SH-SY5Y (cell line): ENCODE measurements at regions not wholly inside any gene's neighbourhood (a gene's known extent, or its start where the extent isn't known, plus 50 kb on each side); places are given as distances from the start of the nearest gene placed in this dataset.

Source experiments
- GATA2 ChIP-seq: IDR thresholded peaks from 2 replicates; pipeline ENCODE4 v1.6.1; 2011; ENCODE audit warnings: mild to moderate bottlenecking, low read depth, low read length
- GATA3 ChIP-seq: IDR thresholded peaks from 2 replicates; pipeline ENCODE4 v1.6.1; 2011; ENCODE audit warnings: low read depth, mild to moderate bottlenecking, low read length, moderate library complexity

- no peak for TF ChIP-seq GATA2
- no peak for TF ChIP-seq GATA3
Observed at GRCh38 chr1:37306461-37306860, 167.9 kb upstream of the ZC3H12A start.
